ENCODE measurements at regions not wholly inside any gene's neighbourhood (a gene's known extent, or its start where the extent isn't known, plus 50 kb on each side); places are given as distances from the start of the nearest gene placed in this dataset.
"Not testable (repeated sequence)": the region's sequence is repeated elsewhere in the genome, so short reads cannot be mapped to it uniquely, and the experiment has no call there.

- Histone ChIP-seq H3K4me1 (ENCODE audit: control insufficient read depth, insufficient read depth, low read length, poor library complexity, severe bottlenecking) (no peaks in the 10 kb centered on the region), H3K36me3 (ENCODE audit: control insufficient read depth, insufficient read depth, low read length) (no peaks in the 10 kb centered on the region), H3K27ac (ENCODE audit: insufficient read depth, low read length, poor library complexity, severe bottlenecking) (no peak overlapping the region), H3K27me3 (replicated peaks; ENCODE audit: control insufficient read depth, insufficient read depth, low read length, poor library complexity, severe bottlenecking) (no peaks in the 10 kb centered on the region), H3K4me3 (ENCODE audit: insufficient read depth, low read depth, low read length, poor library complexity, severe bottlenecking) (no peak overlapping the region), H3K9me3 (ENCODE audit: control insufficient read depth, low read length) (no peaks in the 10 kb centered on the region)
- DNase-seq = no peak
Measured at GRCh38 chr5:96528826-96529474, 95.9 kb upstream of the PCSK1 start.

- DNase-seq = no peak
- Histone ChIP-seq H3K27ac (ENCODE audit: insufficient read depth, low read length, poor library complexity, severe bottlenecking) (no peak overlapping the region), H3K4me1 (ENCODE audit: control insufficient read depth, insufficient read depth, low read length, poor library complexity, severe bottlenecking) (no peaks in the 10 kb centered on the region), H3K9me3 (ENCODE audit: control insufficient read depth, low read length) (no peaks in the 10 kb centered on the region), H3K4me3 (ENCODE audit: insufficient read depth, low read depth, low read length, poor library complexity, severe bottlenecking) (no peak overlapping the region), H3K36me3 (ENCODE audit: control insufficient read depth, insufficient read depth, low read length) (no peaks in the 10 kb centered on the region), H3K27me3 (replicated peaks; ENCODE audit: control insufficient read depth, insufficient read depth, low read length, poor library complexity, severe bottlenecking) (no peaks in the 10 kb centered on the region)
Measured at GRCh38 chr5:96529559-96529958, 96.5 kb upstream of the PCSK1 start.

GRCh38 chr5:96530901-96531300, 97.9 kb upstream of the PCSK1 start:
- H3K9me3 ChIP-seq (ENCODE audit: control insufficient read depth, low read length) = no peaks in the 10 kb centered on the region
- no peaks in the 10 kb centered on the region for H3K4me1 ChIP-seq (ENCODE audit: control insufficient read depth, insufficient read depth, low read length, poor library complexity, severe bottlenecking)
- no peak overlapping the region for H3K27ac ChIP-seq (ENCODE audit: insufficient read depth, low read length, poor library complexity, severe bottlenecking)
- no peaks in the 10 kb centered on the region for H3K27me3 ChIP-seq (replicated peaks; ENCODE audit: control insufficient read depth, insufficient read depth, low read length, poor library complexity, severe bottlenecking)
- H3K4me3 ChIP-seq (ENCODE audit: insufficient read depth, low read depth, low read length, poor library complexity, severe bottlenecking) = no peak overlapping the region
- H3K36me3 ChIP-seq (ENCODE audit: control insufficient read depth, insufficient read depth, low read length) = no peaks in the 10 kb centered on the region
- DNase-seq = no peak

GRCh38 chr5:96533371-96533770, 100.3 kb upstream of the PCSK1 start:
- Histone ChIP-seq H3K9me3 (ENCODE audit: control insufficient read depth, low read length) (no peaks in the 10 kb centered on the region), H3K36me3 (ENCODE audit: control insufficient read depth, insufficient read depth, low read length) (no peaks in the 10 kb centered on the region), H3K27ac (ENCODE audit: insufficient read depth, low read length, poor library complexity, severe bottlenecking) (no peak overlapping the region), H3K27me3 (replicated peaks; ENCODE audit: control insufficient read depth, insufficient read depth, low read length, poor library complexity, severe bottlenecking) (no peaks in the 10 kb centered on the region), H3K4me1 (ENCODE audit: control insufficient read depth, insufficient read depth, low read length, poor library complexity, severe bottlenecking) (peaks cover 17% of the 10 kb centered on the region), H3K4me3 (ENCODE audit: insufficient read depth, low read depth, low read length, poor library complexity, severe bottlenecking) (no peak overlapping the region)
- no peak for DNase-seq

- peak overlapping the region; percentile 48 for H3K27ac ChIP-seq (ENCODE audit: insufficient read depth, low read length, poor library complexity, severe bottlenecking)
- no peak overlapping the region for H3K4me3 ChIP-seq (ENCODE audit: insufficient read depth, low read depth, low read length, poor library complexity, severe bottlenecking)
- peak in 1 of 3 donors; percentile 5 for DNase-seq
- no peaks in the 10 kb centered on the region for H3K36me3 ChIP-seq (ENCODE audit: control insufficient read depth, insufficient read depth, low read length)
- no peaks in the 10 kb centered on the region for H3K9me3 ChIP-seq (ENCODE audit: control insufficient read depth, low read length)
- peaks cover 24% of the 10 kb centered on the region for H3K4me1 ChIP-seq (ENCODE audit: control insufficient read depth, insufficient read depth, low read length, poor library complexity, severe bottlenecking)
- no peaks in the 10 kb centered on the region for H3K27me3 ChIP-seq (replicated peaks; ENCODE audit: control insufficient read depth, insufficient read depth, low read length, poor library complexity, severe bottlenecking)
Measured at GRCh38 chr5:96537386-96537785, 104.3 kb upstream of the PCSK1 start.

- Histone ChIP-seq H3K9me3 (ENCODE audit: control insufficient read depth, low read length) (no peaks in the 10 kb centered on the region), H3K27me3 (replicated peaks; ENCODE audit: control insufficient read depth, insufficient read depth, low read length, poor library complexity, severe bottlenecking) (no peaks in the 10 kb centered on the region), H3K4me1 (ENCODE audit: control insufficient read depth, insufficient read depth, low read length, poor library complexity, severe bottlenecking) (peaks cover 24% of the 10 kb centered on the region), H3K27ac (ENCODE audit: insufficient read depth, low read length, poor library complexity, severe bottlenecking) (no peak overlapping the region), H3K36me3 (ENCODE audit: control insufficient read depth, insufficient read depth, low read length) (no peaks in the 10 kb centered on the region), H3K4me3 (ENCODE audit: insufficient read depth, low read depth, low read length, poor library complexity, severe bottlenecking) (no peak overlapping the region)
- DNase-seq = no peak
Measured at GRCh38 chr5:96538808-96539250, 105.8 kb upstream of the PCSK1 start.

- no peaks in the 10 kb centered on the region for H3K27me3 ChIP-seq (replicated peaks; ENCODE audit: control insufficient read depth, insufficient read depth, low read length, poor library complexity, severe bottlenecking)
- H3K9me3 ChIP-seq (ENCODE audit: control insufficient read depth, low read length) = no peaks in the 10 kb centered on the region
- no peak for DNase-seq
- no peaks in the 10 kb centered on the region for H3K4me1 ChIP-seq (ENCODE audit: control insufficient read depth, insufficient read depth, low read length, poor library complexity, severe bottlenecking)
- H3K36me3 ChIP-seq (ENCODE audit: control insufficient read depth, insufficient read depth, low read length) = no peaks in the 10 kb centered on the region
- no peak overlapping the region for H3K27ac ChIP-seq (ENCODE audit: insufficient read depth, low read length, poor library complexity, severe bottlenecking)
- no peak overlapping the region for H3K4me3 ChIP-seq (ENCODE audit: insufficient read depth, low read depth, low read length, poor library complexity, severe bottlenecking)
Measured at GRCh38 chr5:96546120-96546519, 113.1 kb upstream of the PCSK1 start.

- no peak overlapping the region for H3K4me3 ChIP-seq (ENCODE audit: insufficient read depth, low read depth, low read length, poor library complexity, severe bottlenecking)
Measured at GRCh38 chr5:96547486-96547885, 114.4 kb upstream of the PCSK1 start.

GRCh38 chr5:96548905-96549304, 113.3 kb upstream of the CAST start:
- no peaks in the 10 kb centered on the region for H3K9me3 ChIP-seq (ENCODE audit: control insufficient read depth, low read length)
- H3K27ac ChIP-seq (ENCODE audit: insufficient read depth, low read length, poor library complexity, severe bottlenecking) = no peak overlapping the region
- no peak overlapping the region for H3K4me3 ChIP-seq (ENCODE audit: insufficient read depth, low read depth, low read length, poor library complexity, severe bottlenecking)
- no peak for DNase-seq
- no peaks in the 10 kb centered on the region for H3K36me3 ChIP-seq (ENCODE audit: control insufficient read depth, insufficient read depth, low read length)
- H3K27me3 ChIP-seq (replicated peaks; ENCODE audit: control insufficient read depth, insufficient read depth, low read length, poor library complexity, severe bottlenecking) = no peaks in the 10 kb centered on the region
- no peaks in the 10 kb centered on the region for H3K4me1 ChIP-seq (ENCODE audit: control insufficient read depth, insufficient read depth, low read length, poor library complexity, severe bottlenecking)

More at GRCh38 chr5:96547486-96547885, 114.4 kb upstream of the PCSK1 start:
- Histone ChIP-seq H3K27ac (ENCODE audit: insufficient read depth, low read length, poor library complexity, severe bottlenecking) (no peak overlapping the region), H3K27me3 (replicated peaks; ENCODE audit: control insufficient read depth, insufficient read depth, low read length, poor library complexity, severe bottlenecking) (no peaks in the 10 kb centered on the region), H3K36me3 (ENCODE audit: control insufficient read depth, insufficient read depth, low read length) (no peaks in the 10 kb centered on the region), H3K4me1 (ENCODE audit: control insufficient read depth, insufficient read depth, low read length, poor library complexity, severe bottlenecking) (no peaks in the 10 kb centered on the region), H3K9me3 (ENCODE audit: control insufficient read depth, low read length) (no peaks in the 10 kb centered on the region)
- no peak for DNase-seq

GRCh38 chr5:96560857-96561256, 101.3 kb upstream of the CAST start:
- not testable (repeated sequence) for H3K27ac ChIP-seq (ENCODE audit: insufficient read depth, low read length, poor library complexity, severe bottlenecking); H3K9me3 ChIP-seq (ENCODE audit: control insufficient read depth, low read length); DNase-seq; H3K4me1 ChIP-seq (ENCODE audit: control insufficient read depth, insufficient read depth, low read length, poor library complexity, severe bottlenecking); H3K4me3 ChIP-seq (ENCODE audit: insufficient read depth, low read depth, low read length, poor library complexity, severe bottlenecking); H3K36me3 ChIP-seq (ENCODE audit: control insufficient read depth, insufficient read depth, low read length); H3K27me3 ChIP-seq (replicated peaks; ENCODE audit: control insufficient read depth, insufficient read depth, low read length, poor library complexity, severe bottlenecking)
